ENCODE measurements at regions not wholly inside any gene's neighbourhood (a gene's known extent, or its start where the extent isn't known, plus 50 kb on each side); places are given as distances from the start of the nearest gene placed in this dataset.

DNA sequence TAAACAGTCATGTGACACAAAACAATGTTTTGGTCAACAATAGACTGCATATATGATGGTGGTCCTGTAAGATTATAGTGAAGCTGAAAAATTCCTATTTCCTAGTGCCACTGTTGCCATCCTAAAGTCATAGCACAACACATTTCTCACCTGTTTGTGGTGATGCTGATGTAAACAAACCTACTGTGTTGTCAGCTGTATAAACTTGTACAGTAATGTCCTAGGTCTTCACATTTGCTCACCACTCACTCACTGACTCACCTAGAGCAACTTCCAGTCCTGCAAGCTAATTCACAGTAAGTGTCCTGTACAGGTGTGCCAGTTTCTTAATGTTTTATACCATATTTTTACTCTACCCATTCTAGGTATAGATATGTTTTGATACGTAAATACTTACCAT lies 326.1 kb upstream of the USP24 start:
- no peak for TF ChIP-seq POLR2A (IDR thresholded peaks at IDR 0.05)
- TF ChIP-seq, protein P1, sequence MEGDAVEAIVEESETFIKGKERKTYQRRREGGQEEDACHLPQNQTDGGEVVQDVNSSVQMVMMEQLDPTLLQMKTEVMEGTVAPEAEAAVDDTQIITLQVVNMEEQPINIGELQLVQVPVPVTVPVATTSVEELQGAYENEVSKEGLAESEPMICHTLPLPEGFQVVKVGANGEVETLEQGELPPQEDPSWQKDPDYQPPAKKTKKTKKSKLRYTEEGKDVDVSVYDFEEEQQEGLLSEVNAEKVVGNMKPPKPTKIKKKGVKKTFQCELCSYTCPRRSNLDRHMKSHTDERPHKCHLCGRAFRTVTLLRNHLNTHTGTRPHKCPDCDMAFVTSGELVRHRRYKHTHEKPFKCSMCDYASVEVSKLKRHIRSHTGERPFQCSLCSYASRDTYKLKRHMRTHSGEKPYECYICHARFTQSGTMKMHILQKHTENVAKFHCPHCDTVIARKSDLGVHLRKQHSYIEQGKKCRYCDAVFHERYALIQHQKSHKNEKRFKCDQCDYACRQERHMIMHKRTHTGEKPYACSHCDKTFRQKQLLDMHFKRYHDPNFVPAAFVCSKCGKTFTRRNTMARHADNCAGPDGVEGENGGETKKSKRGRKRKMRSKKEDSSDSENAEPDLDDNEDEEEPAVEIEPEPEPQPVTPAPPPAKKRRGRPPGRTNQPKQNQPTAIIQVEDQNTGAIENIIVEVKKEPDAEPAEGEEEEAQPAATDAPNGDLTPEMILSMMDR (IDR thresholded peaks at IDR 0.05) = no peak
- WGBS (ENCODE audit: insufficient coverage, low coverage, low lambda C conversion rate, missing lambda C conversion rate) = 67% methylated on average over 1 of the region's 1 CpG
- Histone ChIP-seq H3K4me3 (no peak overlapping the region), H3K36me3 (no peaks in the 10 kb centered on the region), H3K4me1 (no peaks in the 10 kb centered on the region), H3K9me3 (no peaks in the 10 kb centered on the region), H3K27me3 (no peaks in the 10 kb centered on the region), H3K27ac (no peak overlapping the region)
- DNase-seq (no peak), ATAC-seq (no peak)
- intact Hi-C loops (cut with DNase I) = no loop called here

DNA sequence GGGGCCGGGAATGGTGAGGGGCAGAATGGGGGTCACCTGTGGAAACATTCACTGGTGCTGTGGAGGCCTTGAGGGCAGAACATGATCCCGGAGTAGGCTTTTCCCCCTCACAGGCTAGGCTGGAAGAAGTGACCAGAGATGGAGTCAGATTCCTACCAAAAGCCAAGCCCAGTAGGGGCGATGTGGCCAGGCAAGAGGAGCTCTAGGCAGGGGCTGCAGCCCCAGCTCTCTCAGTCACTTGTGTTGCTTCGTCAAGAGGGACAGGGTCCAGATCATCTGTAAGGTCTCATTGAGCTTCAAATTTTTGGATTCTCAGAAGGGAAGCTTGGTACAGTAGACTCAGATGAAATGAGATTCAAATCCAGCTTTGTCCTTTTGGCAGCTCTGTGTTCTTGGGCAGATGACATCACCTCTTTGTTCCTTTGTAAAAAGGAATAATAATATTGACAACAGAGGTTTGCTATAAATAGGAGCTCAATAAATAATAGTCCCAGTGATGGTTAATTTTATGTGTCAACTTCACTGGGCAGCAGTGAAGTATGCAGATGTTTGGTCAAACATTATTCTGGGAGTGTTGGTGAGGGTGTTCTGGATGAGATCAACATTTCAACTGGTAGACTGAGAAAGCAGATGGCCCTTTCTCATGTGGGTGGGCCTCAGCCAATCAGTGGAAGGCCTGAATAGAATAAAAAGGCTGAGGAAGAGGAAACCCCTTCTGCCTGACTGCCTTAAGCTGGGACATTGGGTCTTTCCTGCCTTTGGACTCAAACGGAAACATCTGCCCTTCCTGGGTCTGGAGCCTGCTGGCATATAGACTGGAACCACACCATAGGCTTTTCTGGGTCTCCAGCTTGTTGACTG lies 324.7 kb upstream of the USP24 start:
- intact Hi-C loops (cut with DNase I) = no loop called here
- Histone ChIP-seq H3K27ac (no peak overlapping the region), H3K4me1 (no peaks in the 10 kb centered on the region), H3K27me3 (no peaks in the 10 kb centered on the region), H3K36me3 (no peaks in the 10 kb centered on the region), H3K4me3 (no peak overlapping the region), H3K9me3 (no peaks in the 10 kb centered on the region)
- WGBS (ENCODE audit: insufficient coverage, low coverage, low lambda C conversion rate, missing lambda C conversion rate) = 52% methylated on average over 2 of the region's 5 CpGs
- no peak for DNase-seq
- ATAC-seq = no peak
- no peak for TF ChIP-seq POLR2A (IDR thresholded peaks at IDR 0.05)
- TF ChIP-seq, protein P1 (IDR thresholded peaks at IDR 0.05) = no peak

DNA sequence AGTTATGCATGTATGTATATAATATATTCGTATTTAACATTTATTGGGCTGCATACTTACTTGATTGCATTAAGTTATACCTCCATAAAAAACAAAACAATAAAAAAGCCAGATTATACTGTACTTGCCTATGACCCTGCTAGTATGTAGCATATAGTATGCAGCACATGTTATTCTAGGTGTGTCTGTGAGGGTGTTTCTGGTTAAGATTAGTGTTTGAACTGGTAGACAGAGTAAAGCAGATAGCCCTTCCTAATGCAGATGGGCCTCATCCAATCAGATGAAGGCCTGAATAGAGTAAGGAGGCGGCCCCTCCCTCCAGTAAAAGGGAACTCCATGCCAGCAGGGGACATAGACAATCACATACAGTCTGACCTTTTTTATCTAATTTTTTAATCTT lies 323.3 kb upstream of the USP24 start:
- intact Hi-C loops (cut with DNase I) = no loop called here
- H3K27me3 ChIP-seq = no peaks in the 10 kb centered on the region
- H3K9me3 ChIP-seq = no peaks in the 10 kb centered on the region
- no peak for TF ChIP-seq POLR2A (IDR thresholded peaks at IDR 0.05)
- TF ChIP-seq, protein P1 (IDR thresholded peaks at IDR 0.05) = no peak
- ATAC-seq = no peak
- no peak overlapping the region for H3K4me3 ChIP-seq
- H3K27ac ChIP-seq = no peak overlapping the region
- no peak for DNase-seq
- 65% methylated on average over 2 of the region's 2 CpGs for WGBS (ENCODE audit: insufficient coverage, low coverage, low lambda C conversion rate, missing lambda C conversion rate)
- no peaks in the 10 kb centered on the region for H3K4me1 ChIP-seq
- no peaks in the 10 kb centered on the region for H3K36me3 ChIP-seq

DNA sequence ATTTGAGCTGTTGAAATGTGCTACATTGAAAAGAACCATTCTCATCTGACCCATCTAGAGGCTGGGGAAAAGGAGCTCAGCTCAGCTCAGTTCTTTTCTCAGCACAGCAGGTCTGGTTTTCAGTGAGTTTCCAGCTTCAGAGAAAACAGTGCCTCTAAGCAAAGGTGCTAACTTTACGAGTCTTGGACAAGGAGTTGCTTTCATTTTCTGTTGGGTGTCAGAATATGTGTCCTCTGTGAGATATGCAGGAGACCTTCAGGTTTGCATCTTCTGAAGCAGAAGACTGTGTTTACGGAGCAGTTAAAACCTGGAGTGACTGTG lies 321.3 kb upstream of the USP24 start:
- H3K9me3 ChIP-seq = no peaks in the 10 kb centered on the region
- TF ChIP-seq, protein P1 (IDR thresholded peaks at IDR 0.05) = no peak
- no peak for TF ChIP-seq POLR2A (IDR thresholded peaks at IDR 0.05)
- ATAC-seq (no peak), DNase-seq (no peak)
- no peak overlapping the region for H3K27ac ChIP-seq
- intact Hi-C loops (cut with DNase I) = no loop called here
- 64% methylated on average over 2 of the region's 2 CpGs for WGBS (ENCODE audit: insufficient coverage, low coverage, low lambda C conversion rate, missing lambda C conversion rate)
- H3K27me3 ChIP-seq = no peaks in the 10 kb centered on the region
- H3K36me3 ChIP-seq = no peaks in the 10 kb centered on the region
- no peaks in the 10 kb centered on the region for H3K4me1 ChIP-seq
- no peak overlapping the region for H3K4me3 ChIP-seq
